ENCODE measurements at regions not wholly inside any gene's neighbourhood (a gene's known extent, or its start where the extent isn't known, plus 50 kb on each side); places are given as distances from the start of the nearest gene placed in this dataset.
"Not testable (repeated sequence)": the region's sequence is repeated elsewhere in the genome, so short reads cannot be mapped to it uniquely, and the experiment has no call there.

- Mint-ChIP-seq H3K27ac (ENCODE audit: unreplicated experiment) (peak overlapping the region; percentile 82), H3K4me1 (ENCODE audit: low read depth, unreplicated experiment) (peaks cover 13% of the 10 kb centered on the region), H3K9me3 (ENCODE audit: unreplicated experiment) (peaks cover 16% of the 10 kb centered on the region), H3K4me3 (ENCODE audit: unreplicated experiment) (peak overlapping the region; percentile 87), H3K36me3 (ENCODE audit: unreplicated experiment) (no peaks in the 10 kb centered on the region), H3K27me3 (ENCODE audit: unreplicated experiment) (no peaks in the 10 kb centered on the region)
- TF ChIP-seq CTCF (IDR thresholded peaks at IDR 0.05; ENCODE audit: partially characterized antibody, unreplicated experiment), result no peak
- DNase-seq, result peak; percentile 90
Measured at GRCh38 chr17:21551081-21551881, 141.0 kb upstream of the KCNJ18 start.

GRCh38 chr17:21558921-21559320 is 133.4 kb upstream of the KCNJ18 start:
- H3K9me3 Mint-ChIP-seq (ENCODE audit: unreplicated experiment), result peaks cover 17% of the 10 kb centered on the region
- not testable (repeated sequence) for H3K4me3 Mint-ChIP-seq (ENCODE audit: unreplicated experiment); H3K36me3 Mint-ChIP-seq (ENCODE audit: unreplicated experiment); H3K27me3 Mint-ChIP-seq (ENCODE audit: unreplicated experiment); H3K4me1 Mint-ChIP-seq (ENCODE audit: low read depth, unreplicated experiment); H3K27ac Mint-ChIP-seq (ENCODE audit: unreplicated experiment); DNase-seq

GRCh38 chr17:21564262-21564661 is 128.1 kb upstream of the KCNJ18 start:
- no peak overlapping the region for H3K27ac Mint-ChIP-seq (ENCODE audit: unreplicated experiment)
- peaks cover 1% of the 10 kb centered on the region for H3K36me3 Mint-ChIP-seq (ENCODE audit: unreplicated experiment)
- H3K4me3 Mint-ChIP-seq (ENCODE audit: unreplicated experiment), result no peak overlapping the region
- no peaks in the 10 kb centered on the region for H3K4me1 Mint-ChIP-seq (ENCODE audit: low read depth, unreplicated experiment)
- H3K27me3 Mint-ChIP-seq (ENCODE audit: unreplicated experiment), result peaks cover 2% of the 10 kb centered on the region
- no peak for TF ChIP-seq CTCF (IDR thresholded peaks at IDR 0.05; ENCODE audit: partially characterized antibody, unreplicated experiment)
- peaks cover 3% of the 10 kb centered on the region for H3K9me3 Mint-ChIP-seq (ENCODE audit: unreplicated experiment)
- no peak for DNase-seq

GRCh38 chr17:21564757-21565156 is 127.6 kb upstream of the KCNJ18 start:
- H3K4me1 Mint-ChIP-seq (ENCODE audit: low read depth, unreplicated experiment); H3K27me3 Mint-ChIP-seq (ENCODE audit: unreplicated experiment); H3K4me3 Mint-ChIP-seq (ENCODE audit: unreplicated experiment); H3K36me3 Mint-ChIP-seq (ENCODE audit: unreplicated experiment); H3K9me3 Mint-ChIP-seq (ENCODE audit: unreplicated experiment); DNase-seq; H3K27ac Mint-ChIP-seq (ENCODE audit: unreplicated experiment): not testable (repeated sequence)

GRCh38 chr17:21570427-21570826 is 121.9 kb upstream of the KCNJ18 start:
- not testable (repeated sequence) for H3K27me3 Mint-ChIP-seq (ENCODE audit: unreplicated experiment); H3K9me3 Mint-ChIP-seq (ENCODE audit: unreplicated experiment); H3K36me3 Mint-ChIP-seq (ENCODE audit: unreplicated experiment); H3K27ac Mint-ChIP-seq (ENCODE audit: unreplicated experiment); H3K4me3 Mint-ChIP-seq (ENCODE audit: unreplicated experiment); H3K4me1 Mint-ChIP-seq (ENCODE audit: low read depth, unreplicated experiment); DNase-seq

- not testable (repeated sequence) for H3K27me3 Mint-ChIP-seq (ENCODE audit: unreplicated experiment); H3K9me3 Mint-ChIP-seq (ENCODE audit: unreplicated experiment); H3K36me3 Mint-ChIP-seq (ENCODE audit: unreplicated experiment); H3K27ac Mint-ChIP-seq (ENCODE audit: unreplicated experiment); DNase-seq; H3K4me3 Mint-ChIP-seq (ENCODE audit: unreplicated experiment); H3K4me1 Mint-ChIP-seq (ENCODE audit: low read depth, unreplicated experiment)
Measured at GRCh38 chr17:21572148-21572547, 120.2 kb upstream of the KCNJ18 start.

GRCh38 chr17:21573271-21573960 is 118.9 kb upstream of the KCNJ18 start:
- peak overlapping the region; percentile 48 for H3K27ac Mint-ChIP-seq (ENCODE audit: unreplicated experiment)
- not testable (repeated sequence) for H3K27me3 Mint-ChIP-seq (ENCODE audit: unreplicated experiment); H3K9me3 Mint-ChIP-seq (ENCODE audit: unreplicated experiment); H3K4me1 Mint-ChIP-seq (ENCODE audit: low read depth, unreplicated experiment); H3K36me3 Mint-ChIP-seq (ENCODE audit: unreplicated experiment); H3K4me3 Mint-ChIP-seq (ENCODE audit: unreplicated experiment); DNase-seq

Data from glutamatergic neuron (in vitro differentiated cells).